Renal pelvis (tissue), 1 donor: ENCODE measurements at regions not wholly inside any gene's neighbourhood (a gene's known extent, or its start where the extent isn't known, plus 50 kb on each side); places are given as distances from the start of the nearest gene placed in this dataset.
"Not testable (repeated sequence)": the region's sequence is repeated elsewhere in the genome, so short reads cannot be mapped to it uniquely, and the experiment has no call there.

Experiments
- DNase-seq: peaks from one replicate; pipeline ENCODE4 v3.0.0-alpha.2; 2013

DNA sequence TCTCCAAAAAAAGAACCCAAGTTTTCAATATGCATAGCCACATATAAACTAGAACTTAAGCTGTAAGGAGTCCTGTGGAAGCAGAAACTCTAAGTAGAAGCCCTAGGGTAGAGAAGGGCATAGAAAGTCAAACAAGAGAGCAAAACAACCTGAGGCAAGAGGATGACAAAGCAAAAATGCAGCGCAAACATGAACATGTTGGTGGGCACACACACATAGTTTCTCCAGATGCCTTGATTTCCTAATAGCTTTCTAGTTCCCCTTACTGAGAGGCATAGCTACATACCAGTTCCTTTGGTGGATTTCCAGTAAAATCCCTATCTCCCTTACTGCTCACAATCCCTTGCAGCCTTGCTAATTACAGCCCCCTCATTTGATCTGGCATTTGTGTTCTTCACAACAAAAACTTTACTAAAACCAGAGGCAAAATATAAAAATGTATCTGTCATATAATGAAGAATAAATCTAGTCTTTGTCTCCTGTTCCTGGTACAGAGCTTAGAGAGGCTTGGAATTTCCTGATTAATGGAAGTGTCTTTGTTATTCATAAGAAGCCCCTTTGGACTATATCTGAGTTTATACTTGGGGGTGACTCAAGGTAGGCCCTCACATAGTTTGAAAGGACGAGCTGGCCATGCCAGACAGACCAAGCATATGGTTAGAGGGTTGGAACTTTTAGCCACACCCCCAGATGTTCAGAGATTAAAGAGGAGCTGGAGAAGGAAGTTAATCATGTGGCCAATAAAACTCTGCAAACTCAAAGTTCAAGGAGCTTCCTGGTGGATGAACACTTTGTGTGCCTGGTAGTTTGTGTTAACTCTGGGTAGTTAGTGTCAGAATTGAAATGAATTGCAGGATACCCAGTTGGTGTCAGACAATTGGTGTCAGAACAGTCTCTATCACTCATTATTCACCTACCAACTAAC lies 52.7 kb upstream of the ZCCHC13 start:
- DNase-seq = no peak

DNA sequence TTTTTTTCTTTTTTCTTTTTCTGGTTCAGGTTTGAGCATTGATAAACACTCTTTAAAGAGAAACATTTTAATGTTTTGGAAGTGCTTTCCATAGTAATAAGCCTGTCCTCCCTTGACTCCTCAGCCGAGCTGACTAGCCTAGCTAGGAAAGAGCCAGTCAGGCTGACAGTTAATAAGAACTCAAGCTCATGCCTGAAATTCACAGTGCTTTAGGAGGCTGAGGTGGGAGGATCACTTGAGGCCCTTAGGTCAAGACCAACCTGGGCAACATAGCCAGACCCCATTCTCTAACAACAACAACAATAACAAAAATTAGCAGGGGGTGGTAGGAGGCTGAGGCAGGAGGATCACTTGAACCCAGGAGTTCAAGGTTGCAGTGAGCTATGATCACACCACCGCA lies 53.4 kb upstream of the ZCCHC13 start:
- no peak for DNase-seq

DNA sequence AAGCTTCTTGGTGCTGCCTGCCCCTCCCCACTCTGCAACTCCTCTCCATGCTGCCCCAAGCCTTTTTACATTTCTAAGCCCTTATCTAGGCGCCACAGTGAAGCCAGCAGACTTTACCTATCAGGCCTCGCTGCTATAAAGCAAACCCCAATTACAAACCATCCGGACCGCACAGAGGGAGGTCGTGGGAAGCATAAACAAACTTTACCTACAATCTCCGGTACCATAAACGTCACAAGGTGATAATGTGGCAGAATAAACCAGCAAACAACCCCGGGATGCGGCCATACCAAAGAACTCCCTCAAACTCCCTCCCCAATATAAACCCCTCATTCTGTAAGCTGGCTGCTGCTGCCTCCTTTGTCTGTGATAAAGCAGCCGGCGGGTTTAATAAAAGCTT lies 54.0 kb upstream of the ZCCHC13 start:
- no peak for DNase-seq

DNA sequence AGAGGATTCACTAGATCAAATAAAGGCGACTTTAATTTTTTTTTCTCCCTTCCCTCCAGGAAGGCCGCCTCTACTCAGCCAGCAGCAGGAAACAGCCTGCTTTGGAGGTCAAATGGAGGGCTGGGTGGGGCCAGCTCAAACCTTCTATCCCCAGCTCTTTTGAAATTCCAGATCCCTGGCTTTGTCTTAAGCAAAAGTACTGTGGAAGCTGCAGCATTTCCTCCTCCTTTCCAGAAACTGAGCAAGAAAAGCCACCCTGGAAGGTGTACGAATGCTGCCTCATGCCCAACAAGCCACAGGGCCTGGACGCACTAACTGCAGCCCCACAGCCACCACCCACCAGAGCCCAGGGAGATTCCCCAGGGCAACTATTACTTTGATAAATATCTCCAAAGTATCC lies 55.1 kb upstream of the ZCCHC13 start:
- no peak for DNase-seq

DNA sequence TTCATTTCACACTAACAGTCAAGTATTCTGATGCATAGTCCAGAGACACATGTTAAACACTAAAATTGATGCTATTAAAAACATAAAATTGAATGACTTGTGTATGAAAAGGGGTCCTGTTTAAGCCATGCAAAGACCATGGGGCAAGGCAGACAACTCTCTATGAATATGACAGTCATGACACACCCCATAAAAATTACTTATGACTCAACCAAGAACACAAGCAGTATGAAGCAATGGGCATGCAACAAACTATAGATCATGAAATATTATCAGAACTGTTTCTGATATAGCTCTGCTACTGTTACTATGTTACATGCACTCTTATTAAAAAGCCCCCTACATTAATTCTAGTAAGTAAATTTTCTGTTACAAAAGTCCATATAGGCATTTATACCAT lies 57.5 kb upstream of the ZCCHC13 start:
- no peak for DNase-seq

DNA sequence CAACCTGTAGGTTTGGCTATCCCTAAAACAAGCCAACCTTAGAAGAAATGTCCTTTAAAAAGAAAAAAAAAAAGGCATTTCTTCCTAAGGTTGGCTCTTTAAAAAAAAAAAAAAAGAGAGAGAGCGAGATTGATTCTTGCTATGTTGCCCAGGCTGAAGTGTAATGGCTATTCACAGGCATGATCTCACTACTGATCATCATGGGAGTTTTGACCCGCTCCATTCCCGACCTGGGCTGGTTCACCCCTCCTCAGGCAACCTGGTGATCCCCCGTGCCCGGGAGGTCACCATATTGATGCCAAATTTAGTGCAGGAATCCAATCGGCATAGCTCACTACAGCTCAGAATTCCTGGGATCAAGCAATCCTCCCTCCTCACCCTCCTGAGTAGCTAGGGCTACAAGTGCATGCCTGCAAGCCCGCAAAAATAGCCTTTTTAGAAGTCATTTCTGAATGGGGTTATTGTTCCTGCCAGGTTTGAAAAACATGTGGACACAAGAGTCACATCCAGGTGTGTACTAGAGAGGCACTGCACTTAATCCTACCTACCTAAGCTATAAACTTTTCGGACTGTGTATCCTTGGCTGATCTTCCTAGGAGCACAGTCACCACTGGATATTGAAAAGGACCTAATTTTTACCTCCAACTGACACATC lies 61.4 kb upstream of the ZCCHC13 start:
- DNase-seq = no peak

DNA sequence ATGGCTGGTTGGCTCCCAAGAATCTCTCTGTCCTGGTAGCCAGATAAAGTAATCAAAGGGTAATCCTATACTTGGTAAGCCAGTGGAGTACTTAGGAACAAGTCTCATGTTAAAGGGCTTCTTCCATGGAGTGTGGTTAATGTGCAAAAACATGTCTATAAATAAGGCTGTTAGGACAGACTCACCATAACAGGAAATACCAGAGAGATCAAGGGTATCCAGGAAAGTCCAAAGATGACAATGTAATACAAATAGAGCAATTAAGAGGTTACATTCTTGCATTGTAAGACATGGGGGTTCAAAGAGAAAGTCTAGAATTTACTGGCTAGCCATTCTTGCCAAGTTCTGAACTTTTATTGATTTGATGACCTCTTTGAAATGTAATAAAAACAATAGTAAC lies 61.9 kb upstream of the ZCCHC13 start:
- DNase-seq = no peak

DNA sequence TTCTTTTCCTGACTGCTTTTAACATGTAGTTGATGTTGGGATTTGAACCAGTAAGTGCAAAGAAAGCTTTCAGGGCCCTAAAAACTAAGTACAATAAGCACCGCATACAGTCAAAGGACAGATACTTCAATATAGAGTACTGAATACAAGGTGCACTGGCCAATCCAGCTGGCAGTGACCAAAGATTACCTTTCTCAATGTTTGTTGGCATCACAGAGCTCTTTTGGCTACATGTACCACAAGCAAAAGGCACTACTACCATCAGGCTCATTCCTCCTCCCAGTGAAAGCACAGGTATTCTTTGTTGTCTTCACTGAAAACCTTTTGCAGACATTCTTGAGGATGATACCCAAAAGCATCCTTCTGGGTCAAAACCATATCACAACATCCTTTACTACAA lies 65.2 kb upstream of the ZCCHC13 start:
- DNase-seq = no peak

DNA sequence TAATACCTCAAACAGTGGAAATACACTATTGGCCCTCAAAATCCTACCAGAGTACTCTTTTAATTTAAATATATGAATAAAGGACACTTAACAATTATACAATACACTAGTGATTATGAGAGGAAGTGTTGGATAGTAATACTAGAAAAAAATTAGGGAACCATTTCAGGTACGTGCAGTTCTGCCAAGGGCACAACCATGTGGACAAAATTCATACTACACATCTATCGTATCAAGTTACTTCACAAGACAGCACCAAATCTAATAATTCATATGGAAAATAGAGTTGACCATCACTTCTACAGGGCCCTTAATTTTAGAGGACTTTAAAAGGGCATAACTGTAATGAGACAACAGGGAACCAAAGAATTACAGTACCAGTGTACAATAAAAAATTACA lies 69.2 kb upstream of the ZCCHC13 start:
- DNase-seq = no peak

DNA sequence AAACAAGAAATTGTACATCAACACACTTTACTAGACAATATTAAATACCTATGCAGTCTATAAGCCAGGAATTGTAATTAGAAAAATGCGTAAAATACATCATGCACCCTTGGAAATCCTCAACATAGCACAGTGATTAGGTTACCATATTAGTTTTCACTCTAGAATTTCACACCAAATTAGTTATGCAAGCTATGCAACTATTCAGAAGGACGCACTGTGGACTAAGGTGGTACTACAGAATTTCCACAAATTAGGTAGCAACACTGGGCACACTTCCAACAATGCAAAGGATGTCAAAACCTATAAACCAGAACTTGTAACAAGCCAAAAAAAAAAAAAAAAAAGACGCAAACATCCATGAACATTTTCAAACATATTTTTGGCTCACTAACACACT lies 71.1 kb upstream of the ZCCHC13 start:
- DNase-seq = no peak

DNA sequence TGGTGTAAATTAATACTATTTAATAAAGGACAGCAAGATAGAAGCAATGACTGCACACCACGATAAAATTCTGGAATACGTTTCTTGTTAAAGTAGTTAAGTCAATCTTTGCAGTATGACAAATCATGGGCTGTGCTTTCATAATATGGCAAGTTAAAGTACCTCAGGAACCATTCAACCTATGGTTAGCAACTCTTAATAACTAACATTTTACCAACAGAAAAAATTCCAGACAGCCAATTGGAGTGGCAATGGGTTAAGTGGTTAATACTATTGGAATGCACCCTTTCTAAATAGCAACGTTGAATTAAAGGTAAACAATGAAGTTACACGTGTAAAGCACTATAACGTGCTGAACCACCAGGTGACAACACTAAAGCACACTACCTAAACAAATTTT lies 72.4 kb upstream of the ZCCHC13 start:
- DNase-seq = no peak

DNA sequence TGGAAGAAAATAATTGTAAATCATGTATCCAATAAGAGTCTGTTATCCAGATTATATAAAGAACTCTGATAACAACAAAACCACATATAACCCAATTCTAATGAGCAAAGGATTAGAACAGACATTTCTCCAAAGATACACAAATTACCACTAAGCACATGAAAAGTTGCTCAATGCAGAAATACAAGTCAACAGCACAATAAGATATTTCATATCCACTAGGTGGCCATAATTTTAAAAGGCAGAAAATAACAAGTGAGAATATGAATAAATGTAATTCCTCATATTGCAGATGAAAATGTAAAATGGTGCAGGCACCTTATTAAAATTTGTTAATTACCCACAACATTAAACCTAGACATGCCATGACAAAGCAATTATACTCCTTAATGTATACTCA lies 73.9 kb upstream of the ZCCHC13 start:
- DNase-seq = no peak

DNA sequence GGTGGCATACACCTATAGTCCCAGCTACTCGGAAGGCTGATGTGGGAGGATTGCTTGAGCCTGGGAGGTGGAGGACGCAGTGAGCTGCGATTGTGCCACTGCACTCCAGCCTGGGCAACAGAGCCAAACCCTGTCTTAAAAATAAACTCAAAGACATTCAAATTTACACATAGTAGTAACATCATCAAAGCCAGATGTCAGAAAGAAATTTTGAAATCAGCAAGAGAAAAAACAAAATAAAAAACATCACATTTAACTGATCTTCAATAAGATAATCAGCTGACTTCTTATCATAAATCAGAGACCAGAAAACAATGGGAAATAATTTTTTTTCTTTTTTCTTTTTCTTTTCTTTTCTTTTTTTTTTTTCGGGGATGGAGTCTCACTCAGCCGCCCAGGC lies 78.9 kb upstream of the ZCCHC13 start:
- DNase-seq = no peak

DNA sequence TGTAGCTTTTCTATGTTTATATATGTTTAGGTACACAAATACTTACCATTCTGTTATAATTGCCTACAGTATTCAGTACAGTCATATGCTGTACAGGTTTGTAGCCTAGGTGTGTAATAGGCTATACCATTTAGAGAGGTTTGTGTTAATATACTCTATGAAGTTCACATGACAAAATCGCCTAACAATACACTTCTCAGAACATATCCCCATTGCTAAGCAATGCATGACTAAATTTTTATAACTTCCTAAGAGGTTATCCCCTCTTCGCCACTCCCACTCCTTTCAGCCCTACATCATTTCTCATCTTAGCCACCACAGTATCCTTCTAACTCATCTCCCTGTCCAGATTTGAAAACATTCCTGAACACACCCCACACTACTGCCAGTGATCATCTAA lies 83.7 kb upstream of the ZCCHC13 start:
- DNase-seq = no peak

DNA sequence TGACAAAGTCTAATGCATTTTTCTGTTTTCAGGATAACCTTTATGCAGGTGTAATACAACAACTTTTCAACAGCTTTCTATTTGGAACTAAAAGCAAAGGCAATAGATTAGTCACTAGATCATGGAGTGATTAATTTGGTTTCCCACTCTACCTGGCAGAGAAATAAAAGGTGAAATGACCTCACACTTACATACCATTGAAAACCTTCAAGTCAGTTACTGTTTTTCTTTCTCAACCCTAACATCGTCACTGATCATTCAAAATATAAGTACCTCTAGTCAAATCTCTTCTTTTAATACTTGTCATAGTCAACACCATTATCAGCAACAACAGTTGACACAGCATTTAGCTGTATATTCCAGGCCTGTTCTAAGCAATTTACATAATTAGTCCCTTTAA lies 85.1 kb upstream of the ZCCHC13 start:
- DNase-seq = no peak

DNA sequence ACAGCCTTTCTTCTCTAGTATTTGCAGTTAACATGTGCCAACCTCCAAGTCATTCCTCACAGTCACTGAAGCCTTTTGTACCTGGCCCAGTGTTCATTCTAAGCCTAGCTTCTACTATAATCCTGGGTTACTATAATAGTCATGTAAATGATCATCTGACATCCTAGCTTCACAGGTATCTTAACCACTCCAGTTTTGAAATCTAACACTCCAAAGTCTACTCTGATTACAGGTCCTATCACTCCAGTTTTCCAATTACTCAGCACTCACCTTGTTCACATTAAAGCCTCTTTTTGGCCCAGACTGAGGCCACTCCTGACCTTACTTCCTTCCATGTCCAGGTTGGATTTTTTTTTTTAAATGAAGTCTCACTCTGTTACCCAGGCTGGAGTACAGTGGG lies 87.6 kb upstream of the ZCCHC13 start:
- DNase-seq = no peak

DNA sequence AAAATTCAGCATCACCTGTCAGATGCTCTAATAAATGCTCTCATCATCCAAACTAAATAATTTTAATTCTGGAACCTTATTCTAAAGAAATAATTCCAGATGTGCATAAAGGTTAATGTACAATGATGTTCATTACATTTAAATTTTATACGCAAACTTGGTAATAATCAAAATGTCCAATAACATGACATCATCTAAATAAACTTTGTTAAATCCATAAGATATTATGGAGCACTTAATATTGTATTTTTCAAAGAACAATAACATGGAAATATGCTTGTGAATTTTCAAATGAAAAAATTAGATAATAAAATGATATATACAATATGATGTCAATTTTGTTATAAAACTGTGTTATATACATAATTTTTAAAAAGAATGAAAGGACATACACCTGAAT lies 92.1 kb upstream of the ZCCHC13 start:
- DNase-seq = no peak

DNA sequence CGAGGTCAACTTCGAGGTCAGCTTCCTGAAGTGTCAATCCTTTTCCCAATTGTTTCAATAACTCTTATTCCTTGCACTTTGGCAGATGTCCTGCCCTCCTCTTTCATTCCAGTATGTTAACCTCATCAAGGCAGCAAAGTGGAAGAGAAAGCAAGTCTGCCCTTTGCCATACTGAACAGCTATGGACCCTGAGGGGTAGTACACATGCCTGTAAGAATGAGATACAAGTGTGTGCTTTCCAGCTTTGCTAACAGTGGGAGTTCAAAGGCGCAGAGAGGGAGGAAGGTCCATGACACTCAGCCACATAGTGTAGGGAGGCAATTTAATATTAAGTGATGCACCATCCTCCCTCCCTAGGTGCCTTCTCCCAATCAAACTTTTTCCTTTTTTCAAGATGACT lies 96.4 kb upstream of the ZCCHC13 start:
- DNase-seq = no peak

DNA sequence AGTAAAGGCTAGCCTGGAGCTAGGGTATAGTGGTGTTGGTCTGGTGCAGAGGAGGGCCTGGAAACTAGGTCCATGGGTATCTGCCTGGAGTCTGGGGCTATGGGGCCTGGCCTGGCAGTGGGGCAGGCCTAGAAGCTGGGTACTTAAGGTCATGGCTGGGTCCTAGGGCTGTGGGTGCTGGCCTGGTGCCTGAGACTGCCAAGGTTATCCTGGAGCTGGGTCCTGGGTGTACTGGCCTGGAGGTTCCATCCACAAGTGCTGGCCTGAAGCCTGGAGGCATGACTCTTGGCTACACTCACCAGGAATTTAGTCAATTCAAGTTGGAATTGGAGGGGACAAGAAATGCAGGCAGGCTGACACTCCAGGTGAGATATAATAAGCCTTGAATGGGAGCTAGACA lies 108.4 kb upstream of the ZCCHC13 start:
- DNase-seq = no peak

DNA sequence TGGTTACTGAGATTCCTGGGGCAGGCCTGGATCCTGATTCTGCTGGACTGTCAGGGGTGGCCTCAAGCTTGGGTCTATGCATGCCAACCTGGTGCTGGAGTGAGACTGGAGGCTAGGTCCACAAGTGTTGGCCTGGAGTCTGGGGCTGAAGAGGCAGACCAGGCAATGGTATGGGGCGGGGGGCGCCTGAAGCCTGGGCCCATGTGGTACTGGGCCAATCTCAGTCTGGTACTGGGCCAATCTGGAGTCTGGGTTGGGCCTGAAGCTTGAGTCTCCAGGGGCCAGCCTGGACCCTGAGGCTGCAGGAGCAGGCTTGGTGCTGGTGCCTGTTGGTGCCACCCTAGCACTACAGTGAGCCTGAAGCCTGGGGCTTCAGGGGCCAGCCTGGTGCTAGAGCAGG lies 108.9 kb upstream of the ZCCHC13 start:
- no peak for DNase-seq

DNA sequence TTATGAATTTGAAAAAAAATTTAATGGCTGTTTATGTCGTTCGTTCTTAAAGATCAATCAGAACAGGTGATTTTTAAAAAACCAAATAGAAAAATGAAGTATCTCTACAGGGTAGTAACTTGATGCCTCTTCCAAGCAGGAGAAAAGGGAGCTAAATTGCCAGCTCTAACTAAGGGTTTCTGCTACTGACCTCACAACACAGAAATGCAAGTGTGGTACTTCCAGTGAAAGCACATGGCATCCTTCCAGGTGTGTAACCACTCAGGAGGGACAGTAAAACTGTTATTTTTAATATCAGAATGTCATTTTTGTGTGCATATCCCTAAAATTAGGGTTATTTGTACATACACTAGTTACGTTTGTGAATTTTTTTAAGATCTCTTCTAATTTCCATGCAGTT lies 116.8 kb upstream of the ZCCHC13 start:
- DNase-seq = no peak

DNA sequence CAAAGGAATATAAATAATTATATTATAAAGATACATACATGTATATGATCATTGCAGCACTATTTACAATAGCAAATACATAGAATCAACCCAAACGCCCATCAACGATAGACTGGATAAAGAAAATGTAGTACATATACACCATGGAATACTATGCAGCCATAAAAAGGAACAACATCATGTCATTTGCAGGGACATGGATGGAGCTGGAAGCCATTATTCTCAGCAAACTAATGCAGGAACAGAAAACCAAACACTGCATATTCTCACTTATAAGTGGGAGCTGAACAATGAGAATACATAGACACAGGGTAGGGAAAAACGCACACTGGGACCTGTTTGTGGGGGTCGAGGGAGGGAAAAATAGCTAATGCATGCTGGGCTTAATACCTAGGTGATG lies 120.9 kb upstream of the ZCCHC13 start:
- not testable (repeated sequence) for DNase-seq

DNA sequence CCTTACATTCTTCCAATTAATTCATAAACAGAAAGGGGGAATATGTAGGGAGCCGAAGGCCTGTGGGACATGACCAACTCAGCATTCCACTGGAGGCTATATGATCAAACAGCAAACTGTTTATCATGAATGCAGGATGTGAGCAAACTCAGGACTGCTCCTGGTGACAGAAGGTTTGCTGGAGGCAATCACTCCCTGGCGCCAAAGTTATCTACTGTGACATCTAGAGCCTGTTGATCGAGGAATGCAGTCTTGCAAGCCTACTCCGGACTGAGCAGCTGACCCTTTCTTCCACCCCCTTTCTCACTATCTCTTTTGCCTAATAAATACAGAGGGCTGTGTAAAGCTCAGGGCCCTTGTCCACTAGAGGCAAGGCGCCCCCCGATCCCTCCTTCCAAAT lies 122.0 kb upstream of the ZCCHC13 start:
- DNase-seq = not testable (repeated sequence)

DNA sequence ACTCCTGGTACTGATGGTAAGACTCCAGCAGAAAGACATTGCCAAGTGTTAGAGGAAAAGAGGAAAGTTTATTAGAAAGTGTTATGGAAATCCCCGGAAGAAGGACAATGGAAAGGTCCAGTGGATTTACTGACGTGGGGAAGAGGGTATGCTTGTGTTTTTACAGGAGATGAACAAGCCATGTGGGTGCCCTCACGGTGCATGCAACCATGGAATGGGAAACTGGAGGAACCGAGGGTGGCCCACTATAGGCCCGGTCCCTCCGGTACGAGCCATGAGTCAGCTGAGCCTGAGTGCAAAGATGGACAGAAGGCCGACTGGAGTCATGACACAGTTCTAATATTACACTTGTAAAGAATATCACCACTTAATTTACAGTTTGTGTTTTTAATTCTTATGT lies 123.3 kb upstream of the ZCCHC13 start:
- DNase-seq = no peak
